Chondrocyte (in vitro differentiated cells): ENCODE measurements at regions not wholly inside any gene's neighbourhood (a gene's known extent, or its start where the extent isn't known, plus 50 kb on each side); places are given as distances from the start of the nearest gene placed in this dataset.

Experiments used
- DNase-seq: peaks from one replicate; pipeline ENCODE4 v3.0.0; 2021; ENCODE audit warnings: mixed read lengths, low spot score
- H3K27ac Mint-ChIP-seq: one replicate; pipeline ENCODE4 v1.8.0; 2021; ENCODE audit warnings: mild to moderate bottlenecking, moderate library complexity, mixed read lengths; ENCODE audit not compliant: unreplicated experiment
- H3K27me3 Mint-ChIP-seq: 2 replicates; pipeline ENCODE4 v1.8.0; 2021; ENCODE audit warnings: low read depth, mixed read lengths
- H3K36me3 Mint-ChIP-seq: 2 replicates; pipeline ENCODE4 v1.8.0; 2021; ENCODE audit warnings: low read depth, mixed read lengths
- H3K4me1 Mint-ChIP-seq: 2 replicates; pipeline ENCODE4 v1.8.0; 2021; ENCODE audit warnings: low read depth, mild to moderate bottlenecking, mixed read lengths
- H3K4me3 Mint-ChIP-seq: one replicate; pipeline ENCODE4 v1.8.0; 2021; ENCODE audit warnings: mild to moderate bottlenecking, moderate library complexity, mixed read lengths; ENCODE audit not compliant: unreplicated experiment
- H3K9me3 Mint-ChIP-seq: 2 replicates; pipeline ENCODE4 v1.8.0; 2021; ENCODE audit warnings: low read depth, mixed read lengths
- TF ChIP-seq, protein P1 (sequence below): fragments of 200-600 bp; sonication (generic); IDR thresholded peaks from 2 replicates; pipeline ENCODE4 v1.5.0; 2021; ENCODE audit warnings: antibody characterized with exemption, mild to moderate bottlenecking, moderate library complexity

DNA sequence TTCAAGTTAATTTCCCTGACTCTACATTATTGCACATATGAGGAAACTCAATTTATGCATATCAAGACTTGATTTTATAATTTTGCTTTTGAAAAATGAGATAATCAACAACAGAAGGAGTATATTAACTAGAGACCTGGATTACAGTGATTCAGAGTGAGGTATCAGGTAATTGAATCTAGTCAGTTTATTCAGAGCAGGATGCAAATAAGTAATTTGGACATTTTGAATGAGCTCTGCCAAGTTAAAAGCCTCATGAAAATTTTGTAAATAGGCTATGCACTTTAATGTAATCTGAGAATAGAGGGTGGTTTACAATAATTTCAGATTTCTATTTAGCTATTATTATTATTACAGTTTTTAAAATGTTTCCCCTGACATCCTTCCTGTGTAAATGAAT lies 203.7 kb upstream of the EMCN start:
- no peak overlapping the region for H3K27ac Mint-ChIP-seq
- peaks cover 5% of the 10 kb centered on the region for H3K27me3 Mint-ChIP-seq
- DNase-seq = no peak
- H3K4me1 Mint-ChIP-seq = peaks cover 4% of the 10 kb centered on the region
- H3K9me3 Mint-ChIP-seq = peaks cover 12% of the 10 kb centered on the region
- peaks cover 7% of the 10 kb centered on the region for H3K36me3 Mint-ChIP-seq
- TF ChIP-seq, protein P1, sequence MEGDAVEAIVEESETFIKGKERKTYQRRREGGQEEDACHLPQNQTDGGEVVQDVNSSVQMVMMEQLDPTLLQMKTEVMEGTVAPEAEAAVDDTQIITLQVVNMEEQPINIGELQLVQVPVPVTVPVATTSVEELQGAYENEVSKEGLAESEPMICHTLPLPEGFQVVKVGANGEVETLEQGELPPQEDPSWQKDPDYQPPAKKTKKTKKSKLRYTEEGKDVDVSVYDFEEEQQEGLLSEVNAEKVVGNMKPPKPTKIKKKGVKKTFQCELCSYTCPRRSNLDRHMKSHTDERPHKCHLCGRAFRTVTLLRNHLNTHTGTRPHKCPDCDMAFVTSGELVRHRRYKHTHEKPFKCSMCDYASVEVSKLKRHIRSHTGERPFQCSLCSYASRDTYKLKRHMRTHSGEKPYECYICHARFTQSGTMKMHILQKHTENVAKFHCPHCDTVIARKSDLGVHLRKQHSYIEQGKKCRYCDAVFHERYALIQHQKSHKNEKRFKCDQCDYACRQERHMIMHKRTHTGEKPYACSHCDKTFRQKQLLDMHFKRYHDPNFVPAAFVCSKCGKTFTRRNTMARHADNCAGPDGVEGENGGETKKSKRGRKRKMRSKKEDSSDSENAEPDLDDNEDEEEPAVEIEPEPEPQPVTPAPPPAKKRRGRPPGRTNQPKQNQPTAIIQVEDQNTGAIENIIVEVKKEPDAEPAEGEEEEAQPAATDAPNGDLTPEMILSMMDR = no peak
- H3K4me3 Mint-ChIP-seq = no peak overlapping the region

DNA sequence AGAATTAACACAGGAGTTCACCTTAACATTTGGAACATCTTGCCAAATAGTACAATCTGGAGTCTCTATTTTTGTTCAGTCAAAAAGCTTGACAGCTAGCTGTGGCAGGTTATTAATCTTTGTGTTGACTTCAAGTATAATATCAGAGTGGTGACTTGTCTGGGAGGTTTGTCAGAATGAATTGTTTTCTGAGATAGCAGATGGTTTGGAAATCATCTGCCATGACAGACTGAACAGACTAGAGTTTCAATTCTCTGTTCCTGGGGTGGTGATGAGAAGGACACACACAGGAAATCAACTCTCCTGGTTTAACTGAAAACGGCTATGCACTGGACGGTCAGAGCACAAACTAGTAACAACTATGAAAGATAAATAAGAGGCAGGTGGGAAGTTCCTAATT lies 203.3 kb upstream of the EMCN start:
- H3K9me3 Mint-ChIP-seq = peaks cover 12% of the 10 kb centered on the region
- H3K4me3 Mint-ChIP-seq = no peak overlapping the region
- H3K36me3 Mint-ChIP-seq = peaks cover 7% of the 10 kb centered on the region
- no peak overlapping the region for H3K27ac Mint-ChIP-seq
- TF ChIP-seq, protein P1 = no peak
- peaks cover 5% of the 10 kb centered on the region for H3K27me3 Mint-ChIP-seq
- H3K4me1 Mint-ChIP-seq = peaks cover 4% of the 10 kb centered on the region
- DNase-seq = no peak

DNA sequence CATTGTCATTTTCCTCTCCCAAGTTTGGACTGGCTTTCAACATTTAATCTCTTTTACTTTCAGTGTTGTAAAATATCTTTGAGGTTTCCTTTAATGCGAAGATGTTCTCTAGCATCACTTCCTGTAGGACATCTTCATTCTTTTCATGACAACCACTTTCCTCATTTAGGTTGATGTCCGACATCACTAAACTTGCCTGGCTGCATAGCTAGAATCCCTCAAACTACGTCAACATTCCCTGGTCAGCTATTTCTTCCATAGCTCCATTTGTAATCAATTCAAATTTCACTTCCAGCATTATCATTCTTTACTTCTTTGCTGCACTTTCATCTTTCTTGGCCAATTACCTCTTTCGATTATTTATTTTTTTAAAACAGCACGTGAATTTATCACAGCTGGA lies 198.6 kb upstream of the EMCN start:
- Mint-ChIP-seq H3K27me3 (peaks cover 3% of the 10 kb centered on the region), H3K36me3 (no peaks in the 10 kb centered on the region), H3K27ac (no peak overlapping the region), H3K9me3 (peaks cover 11% of the 10 kb centered on the region), H3K4me1 (no peaks in the 10 kb centered on the region), H3K4me3 (no peak overlapping the region)
- TF ChIP-seq, protein P1 = no peak
- no peak for DNase-seq

DNA sequence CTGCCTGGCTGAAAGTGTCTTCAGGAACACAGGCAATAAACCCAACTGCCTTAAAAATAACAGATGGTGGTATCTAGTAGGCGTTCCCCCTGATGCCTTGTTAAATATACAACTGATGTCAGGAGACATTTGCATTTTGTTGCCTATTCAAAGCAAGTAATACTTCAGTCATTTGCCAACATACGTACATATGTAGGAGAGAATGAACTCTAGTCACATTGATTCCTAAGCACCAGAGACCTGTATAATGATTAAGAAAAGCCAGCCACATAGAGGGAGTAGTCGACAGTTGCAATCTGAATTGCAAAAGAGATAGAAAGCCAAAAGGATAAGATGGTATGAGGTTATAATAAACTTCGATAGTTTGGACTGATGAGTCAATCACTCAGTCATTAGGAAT lies 191.0 kb upstream of the EMCN start:
- no peak for DNase-seq

DNA sequence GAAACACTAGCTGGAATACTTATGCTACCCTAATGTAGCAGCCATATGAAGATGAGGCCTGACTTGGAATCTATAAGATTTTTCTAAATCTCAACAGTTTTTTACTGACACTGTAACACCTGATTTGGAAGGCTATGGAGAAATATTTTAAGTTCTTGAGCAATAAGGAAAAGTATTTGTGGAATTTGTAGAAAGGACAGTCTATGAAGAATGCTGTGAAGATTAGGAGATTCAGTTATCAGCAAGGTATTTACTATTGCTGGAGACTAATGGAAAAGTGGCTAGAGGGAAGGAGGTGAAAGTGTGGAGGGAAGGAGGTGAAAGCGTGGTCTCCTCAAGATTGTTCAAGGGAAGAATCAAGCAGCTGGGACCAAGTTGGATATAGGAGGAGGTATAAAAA lies 190.0 kb upstream of the EMCN start:
- Mint-ChIP-seq H3K27ac (no peak overlapping the region), H3K4me3 (no peak overlapping the region), H3K4me1 (peaks cover 3% of the 10 kb centered on the region), H3K36me3 (peaks cover 2% of the 10 kb centered on the region), H3K9me3 (peaks cover 5% of the 10 kb centered on the region), H3K27me3 (peaks cover 7% of the 10 kb centered on the region)
- TF ChIP-seq, protein P1 = no peak
- DNase-seq = no peak

More for the DNA sequence above, 191.0 kb upstream of the EMCN start:
- Mint-ChIP-seq H3K4me3 (no peak overlapping the region), H3K27me3 (peaks cover 5% of the 10 kb centered on the region), H3K27ac (no peak overlapping the region), H3K4me1 (peaks cover 3% of the 10 kb centered on the region), H3K36me3 (peaks cover 2% of the 10 kb centered on the region), H3K9me3 (peaks cover 6% of the 10 kb centered on the region)
- TF ChIP-seq, protein P1 = no peak
